ENCODE measurements at regions not wholly inside any gene's neighbourhood (a gene's known extent, or its start where the extent isn't known, plus 50 kb on each side); places are given as distances from the start of the nearest gene placed in this dataset.

DNA sequence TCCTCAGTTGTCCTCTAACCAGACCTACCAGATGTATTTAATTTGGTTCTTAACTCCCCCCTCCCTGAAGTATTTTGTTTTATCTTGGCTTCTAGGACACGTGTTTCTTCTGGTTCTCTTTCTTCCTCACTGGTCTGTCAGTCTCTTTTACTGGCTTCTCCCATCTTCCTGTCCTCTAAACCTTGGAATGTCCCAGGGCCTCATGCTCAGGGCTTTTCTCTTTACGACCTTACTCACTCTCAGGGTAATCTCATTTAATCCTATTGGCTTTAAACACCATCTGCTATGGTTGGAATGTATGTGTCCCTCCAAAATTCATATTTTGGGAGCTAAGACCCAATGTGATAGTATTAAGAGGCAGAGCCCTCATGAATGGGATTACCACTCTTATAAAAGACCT, 418.2 kb upstream of the PODXL start:
- Histone ChIP-seq H2BK5ac (ENCODE audit: low read depth, low read length, poor library complexity, severe bottlenecking) (no peak overlapping the region), H2BK20ac (ENCODE audit: low read depth, low read length) (no peak overlapping the region), H4K5ac (ENCODE audit: low read depth, low read length) (no peak overlapping the region), H3K27me3 (ENCODE audit: control insufficient read depth, insufficient read depth, low read length) (no peaks in the 10 kb centered on the region), H4K8ac (ENCODE audit: low read depth in 2 of 2, low read length in 2 of 2) (no peak overlapping the region), H3K56ac (ENCODE audit: extremely low read depth, insufficient read depth, low read length) (no peak overlapping the region), H3K14ac (replicated peaks; ENCODE audit: low read depth, low read length) (no peak overlapping the region), H4K20me1 (ENCODE audit: insufficient read depth, low read length) (no peaks in the 10 kb centered on the region), H3K9me1 (ENCODE audit: insufficient read depth, low read length) (no peaks in the 10 kb centered on the region), H3K9me3 (ENCODE audit: control insufficient read depth, insufficient read depth, low read length) (no peaks in the 10 kb centered on the region), H3K9ac (ENCODE audit: low read depth, low read length) (no peak overlapping the region), H2AFZ (replicated peaks; ENCODE audit: low read length, poor library complexity) (no peak overlapping the region), H3K23ac (ENCODE audit: low read depth, low read length) (no peak overlapping the region), H2AK5ac (ENCODE audit: low read depth, low read length) (no peak overlapping the region), H2BK120ac (ENCODE audit: low read depth, low read length) (no peak overlapping the region), H4K91ac (ENCODE audit: insufficient read depth, low read depth, low read length) (no peak overlapping the region), H3K79me1 (ENCODE audit: low read depth in 1 of 2, low read length in 2 of 2) (no peaks in the 10 kb centered on the region), H2BK15ac (ENCODE audit: low read depth, low read length) (no peak overlapping the region), H3K18ac (ENCODE audit: low read depth, low read length) (no peak overlapping the region), H2AK9ac (replicated peaks; ENCODE audit: low read depth, low read length, poor library complexity) (no peak overlapping the region), H3K27ac (ENCODE audit: insufficient read depth, low read length) (no peak overlapping the region), H3K4me3 (ENCODE audit: insufficient read depth, low read depth, low read length) (no peak overlapping the region), H3K4me1 (ENCODE audit: control insufficient read depth, insufficient read depth, low read length) (no peaks in the 10 kb centered on the region), H3K4ac (ENCODE audit: low read depth, low read length) (no peak overlapping the region), H3K36me3 (ENCODE audit: control insufficient read depth, insufficient read depth, low read length) (no peaks in the 10 kb centered on the region), H3K4me2 (ENCODE audit: low read depth, low read length) (no peak overlapping the region)
- ATAC-seq (ENCODE audit: low read depth) (no peak), DNase-seq (no peak)
- ChIA-PET POLR2A (ENCODE audit: unreplicated experiment) (no interaction called here), CTCF (no interaction called here)
- WGBS, 2 experiments (ENCODE audit: extremely low coverage in 2 of 2, insufficient read length in 1 of 2) = no CpG with 5 or more reads among the region's 2 CpGs
- intact Hi-C loops (cut with micrococcal nuclease) (no loop called here), in situ Hi-C loops (cut with MboI; ENCODE audit: low sequenced_read_pairs) (loop anchor here (25.0 kb wide), 1 partner anchor 613 kb away; the partner anchor contains the start of gene PLXNA4), dilution Hi-C loops (cut with HindIII; ENCODE audit: low sequenced_read_pairs, unreplicated experiment) (no loop called here)
- no TSS peak for BruUV-seq (replicated peaks)
- TF ChIP-seq MXI1 (IDR thresholded peaks at IDR 0.05; ENCODE audit: borderline replicate concordance, low read depth, low read length) (no peak), CEBPB (IDR thresholded peaks at IDR 0.05; ENCODE audit: low read depth, low read length) (no peak), RFX5 (IDR thresholded peaks at IDR 0.05; ENCODE audit: low read depth, low read length) (no peak), NFE2L2 (IDR thresholded peaks at IDR 0.05; ENCODE audit: low read depth, low read length) (no peak), USF2 (IDR thresholded peaks at IDR 0.05; ENCODE audit: low read depth, low read length) (no peak), BHLHE40 (IDR thresholded peaks at IDR 0.05; ENCODE audit: low read depth, low read length) (no peak), CTCF (conservative IDR thresholded peaks at IDR 0.05; ENCODE audit: low read depth, low read length) (no peak), CHD1 (IDR thresholded peaks at IDR 0.05; ENCODE audit: low read depth, low read length) (no peak)

Data from IMR-90 (cell line).